ENCODE measurements at regions not wholly inside any gene's neighbourhood (a gene's known extent, or its start where the extent isn't known, plus 50 kb on each side); places are given as distances from the start of the nearest gene placed in this dataset.

DNA sequence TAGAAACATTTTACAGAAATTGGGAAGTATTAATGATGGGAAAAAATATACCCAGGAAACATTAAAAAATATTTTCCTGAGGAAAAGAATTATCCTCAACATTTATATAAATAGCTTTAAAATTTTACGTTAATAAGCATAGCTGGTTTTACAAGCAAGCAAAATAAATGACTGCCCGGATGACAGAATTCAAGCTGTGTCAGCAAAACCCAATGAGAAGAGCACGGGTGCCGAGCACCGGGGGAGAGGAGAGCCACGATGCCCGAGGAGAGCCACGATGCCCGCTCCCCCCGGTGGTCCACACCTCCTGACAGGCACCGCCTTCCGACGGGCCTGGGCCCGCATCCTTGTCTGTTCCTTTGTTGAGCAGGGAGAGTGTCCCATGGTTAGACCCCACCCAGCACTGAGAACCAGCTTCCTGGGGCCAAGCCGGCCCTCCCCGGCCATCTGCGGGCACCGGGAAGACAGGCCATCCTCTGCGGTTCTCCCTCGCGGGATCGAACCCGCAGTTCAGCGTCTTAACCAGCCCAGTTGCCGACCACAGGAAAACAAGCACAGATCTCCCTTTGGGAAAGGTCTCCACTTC is 63.3 kb upstream of the PDE10A start:
- no peak overlapping the region for H2AFZ ChIP-seq
- 64 to 69% methylated on average over 21 to 24 of the region's 25 CpGs for WGBS, 2 experiments (ENCODE audit: low coverage in 1 of 2, low lambda C conversion rate in 2 of 2, missing lambda C conversion rate in 2 of 2)
- in situ Hi-C loops (cut with MboI) = no loop called here
- no peak overlapping the region for H3K27ac ChIP-seq
- no peak for TF ChIP-seq EZH2 (IDR thresholded peaks at IDR 0.05; ENCODE audit: insufficient read depth, poor library complexity, severe bottlenecking)
- no peak for TF ChIP-seq EZH2phosphoT487 (IDR thresholded peaks at IDR 0.05; ENCODE audit: insufficient read depth, low read depth)
- H3K9me3 ChIP-seq (ENCODE audit: low read depth) = no peaks in the 10 kb centered on the region
- H3K4me3 ChIP-seq = no peak overlapping the region
- no peaks in the 10 kb centered on the region for H3K36me3 ChIP-seq (ENCODE audit: low read depth)
- no peaks in the 10 kb centered on the region for H4K20me1 ChIP-seq (ENCODE audit: insufficient read depth)
- no peak for DNase-seq
- no peak overlapping the region for H3K4me2 ChIP-seq (ENCODE audit: unreplicated experiment)
- H3K9ac ChIP-seq = no peak overlapping the region
- no peaks in the 10 kb centered on the region for H3K4me1 ChIP-seq (ENCODE audit: insufficient read depth)
- H3K27me3 ChIP-seq (replicated peaks; ENCODE audit: insufficient read depth) = no peaks in the 10 kb centered on the region
- H3F3A ChIP-seq (ENCODE audit: insufficient read depth) = no peaks in the 10 kb centered on the region
- no peaks in the 10 kb centered on the region for H3K9me2 ChIP-seq (ENCODE audit: insufficient read depth)
- H3K79me2 ChIP-seq (ENCODE audit: insufficient read depth) = no peaks in the 10 kb centered on the region

- TF ChIP-seq EZH2phosphoT487 (IDR thresholded peaks at IDR 0.05; ENCODE audit: insufficient read depth, low read depth) (no peak), EZH2 (IDR thresholded peaks at IDR 0.05; ENCODE audit: insufficient read depth, poor library complexity, severe bottlenecking) (no peak)
- no peaks in the 10 kb centered on the region for H3F3A ChIP-seq (ENCODE audit: insufficient read depth)
- H3K79me2 ChIP-seq (ENCODE audit: insufficient read depth) = no peaks in the 10 kb centered on the region
- no peak overlapping the region for H2AFZ ChIP-seq
- in situ Hi-C loops (cut with MboI) = no loop called here
- H3K9me3 ChIP-seq (ENCODE audit: low read depth) = no peaks in the 10 kb centered on the region
- no peaks in the 10 kb centered on the region for H4K20me1 ChIP-seq (ENCODE audit: insufficient read depth)
- H3K9ac ChIP-seq = no peak overlapping the region
- H3K9me2 ChIP-seq (ENCODE audit: insufficient read depth) = no peaks in the 10 kb centered on the region
- DNase-seq = no peak
- H3K27me3 ChIP-seq (replicated peaks; ENCODE audit: insufficient read depth) = no peaks in the 10 kb centered on the region
- H3K4me2 ChIP-seq (ENCODE audit: unreplicated experiment) = no peak overlapping the region
- H3K36me3 ChIP-seq (ENCODE audit: low read depth) = no peaks in the 10 kb centered on the region
- H3K4me3 ChIP-seq = no peak overlapping the region
- H3K4me1 ChIP-seq (ENCODE audit: insufficient read depth) = no peaks in the 10 kb centered on the region
- 39 to 46% methylated on average over 7 of the region's 7 CpGs for WGBS, 2 experiments (ENCODE audit: low coverage in 1 of 2, low lambda C conversion rate in 2 of 2, missing lambda C conversion rate in 2 of 2)
- H3K27ac ChIP-seq = no peak overlapping the region
Observed at GRCh38 chr6:165725201-165725600, 62.2 kb upstream of the PDE10A start.

- H3K36me3 ChIP-seq (ENCODE audit: low read depth) = no peaks in the 10 kb centered on the region
- H3K27ac ChIP-seq = no peak overlapping the region
- H3F3A ChIP-seq (ENCODE audit: insufficient read depth) = no peaks in the 10 kb centered on the region
Observed at GRCh38 chr6:165723326-165723725, 60.3 kb upstream of the PDE10A start.

DNA sequence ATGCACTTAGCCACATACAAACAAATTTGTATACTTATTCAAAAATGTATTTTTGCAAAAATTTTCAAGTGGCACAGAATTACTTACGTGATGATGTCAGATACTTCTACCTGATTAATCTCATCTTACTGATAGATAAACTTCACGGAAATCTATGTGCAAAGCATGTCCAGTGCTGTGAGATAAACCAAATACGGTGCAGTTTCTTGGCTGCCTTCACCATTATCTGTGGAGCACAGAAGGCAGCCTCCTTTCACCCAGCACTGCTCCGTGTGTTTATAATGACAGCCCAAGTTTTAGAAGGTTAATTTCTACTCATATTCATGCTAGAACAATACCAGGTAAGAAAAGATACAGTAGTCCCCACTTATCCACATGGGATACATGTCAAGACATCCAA is 59.0 kb upstream of the PDE10A start:
- Histone ChIP-seq H3K9ac (no peak overlapping the region), H3K4me3 (no peak overlapping the region), H3K36me3 (ENCODE audit: low read depth) (no peaks in the 10 kb centered on the region), H3K9me3 (ENCODE audit: low read depth) (no peaks in the 10 kb centered on the region), H2AFZ (no peak overlapping the region), H3K27me3 (replicated peaks; ENCODE audit: insufficient read depth) (no peaks in the 10 kb centered on the region), H3K4me1 (ENCODE audit: insufficient read depth) (no peaks in the 10 kb centered on the region), H3K9me2 (ENCODE audit: insufficient read depth) (no peaks in the 10 kb centered on the region), H3K27ac (no peak overlapping the region), H4K20me1 (ENCODE audit: insufficient read depth) (no peaks in the 10 kb centered on the region), H3F3A (ENCODE audit: insufficient read depth) (no peaks in the 10 kb centered on the region), H3K4me2 (ENCODE audit: unreplicated experiment) (no peak overlapping the region), H3K79me2 (ENCODE audit: insufficient read depth) (no peaks in the 10 kb centered on the region)
- DNase-seq = no peak
- in situ Hi-C loops (cut with MboI) = no loop called here
- TF ChIP-seq EZH2phosphoT487 (IDR thresholded peaks at IDR 0.05; ENCODE audit: insufficient read depth, low read depth) (no peak), EZH2 (IDR thresholded peaks at IDR 0.05; ENCODE audit: insufficient read depth, poor library complexity, severe bottlenecking) (no peak)
- WGBS, 2 experiments (ENCODE audit: low coverage in 1 of 2, low lambda C conversion rate in 2 of 2, missing lambda C conversion rate in 2 of 2) = 33 to 35% methylated on average over 4 of the region's 4 CpGs

More at GRCh38 chr6:165723326-165723725, 60.3 kb upstream of the PDE10A start:
- in situ Hi-C loops (cut with MboI) = no loop called here
- H3K9me2 ChIP-seq (ENCODE audit: insufficient read depth) = no peaks in the 10 kb centered on the region
- H3K9me3 ChIP-seq (ENCODE audit: low read depth) = no peaks in the 10 kb centered on the region
- DNase-seq = no peak
- no peaks in the 10 kb centered on the region for H3K79me2 ChIP-seq (ENCODE audit: insufficient read depth)
- no peaks in the 10 kb centered on the region for H3K4me1 ChIP-seq (ENCODE audit: insufficient read depth)
- H2AFZ ChIP-seq = no peak overlapping the region
- TF ChIP-seq EZH2phosphoT487 (IDR thresholded peaks at IDR 0.05; ENCODE audit: insufficient read depth, low read depth) (no peak), EZH2 (IDR thresholded peaks at IDR 0.05; ENCODE audit: insufficient read depth, poor library complexity, severe bottlenecking) (no peak)
- H3K4me2 ChIP-seq (ENCODE audit: unreplicated experiment) = no peak overlapping the region
- H3K27me3 ChIP-seq (replicated peaks; ENCODE audit: insufficient read depth) = no peaks in the 10 kb centered on the region
- H4K20me1 ChIP-seq (ENCODE audit: insufficient read depth) = no peaks in the 10 kb centered on the region
- H3K9ac ChIP-seq = no peak overlapping the region
- 34 to 58% methylated on average over 9 of the region's 9 CpGs for WGBS, 2 experiments (ENCODE audit: low coverage in 1 of 2, low lambda C conversion rate in 2 of 2, missing lambda C conversion rate in 2 of 2)
- no peak overlapping the region for H3K4me3 ChIP-seq

GRCh38 chr6:165721356-165721755 is 58.3 kb upstream of the PDE10A start:
- Histone ChIP-seq H2AFZ (no peak overlapping the region), H3K4me2 (ENCODE audit: unreplicated experiment) (no peak overlapping the region), H3K9ac (no peak overlapping the region), H3K27me3 (replicated peaks; ENCODE audit: insufficient read depth) (no peaks in the 10 kb centered on the region), H3K4me3 (no peak overlapping the region), H3K79me2 (ENCODE audit: insufficient read depth) (no peaks in the 10 kb centered on the region), H3K4me1 (ENCODE audit: insufficient read depth) (no peaks in the 10 kb centered on the region), H4K20me1 (ENCODE audit: insufficient read depth) (no peaks in the 10 kb centered on the region), H3K9me2 (ENCODE audit: insufficient read depth) (no peaks in the 10 kb centered on the region), H3F3A (ENCODE audit: insufficient read depth) (no peaks in the 10 kb centered on the region), H3K27ac (no peak overlapping the region), H3K9me3 (ENCODE audit: low read depth) (no peaks in the 10 kb centered on the region), H3K36me3 (ENCODE audit: low read depth) (no peaks in the 10 kb centered on the region)
- no peak for DNase-seq
- WGBS, 2 experiments (ENCODE audit: low coverage in 1 of 2, low lambda C conversion rate in 2 of 2, missing lambda C conversion rate in 2 of 2) = 4% methylated on average over 3 of the region's 3 CpGs
- in situ Hi-C loops (cut with MboI) = no loop called here
- TF ChIP-seq EZH2phosphoT487 (IDR thresholded peaks at IDR 0.05; ENCODE audit: insufficient read depth, low read depth) (no peak), EZH2 (IDR thresholded peaks at IDR 0.05; ENCODE audit: insufficient read depth, poor library complexity, severe bottlenecking) (no peak)
